NCI-H69 (cell line): ENCODE measurements at regions not wholly inside any gene's neighbourhood (a gene's known extent, or its start where the extent isn't known, plus 50 kb on each side); places are given as distances from the start of the nearest gene placed in this dataset.
"Not testable (repeated sequence)": the region's sequence is repeated elsewhere in the genome, so short reads cannot be mapped to it uniquely, and the experiment has no call there.

Experiments
- DNase-seq: peaks from one replicate; lab custom pipeline; 2025; lab: John Stamatoyannopoulos, UW

DNA sequence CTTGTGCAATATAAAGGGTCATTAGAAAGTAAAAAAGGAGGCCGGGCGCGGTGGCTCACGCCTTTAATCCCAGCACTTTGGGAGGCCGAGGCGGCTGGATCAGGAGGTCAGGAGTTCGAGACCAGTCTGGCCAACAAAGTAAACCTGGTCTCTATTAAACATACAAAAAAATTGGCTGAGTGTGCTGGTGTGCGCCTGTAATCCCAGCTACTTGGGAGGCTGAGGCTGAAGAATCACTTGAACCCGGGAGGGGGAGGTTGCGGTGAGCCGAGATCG lies 102.8 kb upstream of the TMPRSS2 start:
- not testable (repeated sequence) for DNase-seq

DNA sequence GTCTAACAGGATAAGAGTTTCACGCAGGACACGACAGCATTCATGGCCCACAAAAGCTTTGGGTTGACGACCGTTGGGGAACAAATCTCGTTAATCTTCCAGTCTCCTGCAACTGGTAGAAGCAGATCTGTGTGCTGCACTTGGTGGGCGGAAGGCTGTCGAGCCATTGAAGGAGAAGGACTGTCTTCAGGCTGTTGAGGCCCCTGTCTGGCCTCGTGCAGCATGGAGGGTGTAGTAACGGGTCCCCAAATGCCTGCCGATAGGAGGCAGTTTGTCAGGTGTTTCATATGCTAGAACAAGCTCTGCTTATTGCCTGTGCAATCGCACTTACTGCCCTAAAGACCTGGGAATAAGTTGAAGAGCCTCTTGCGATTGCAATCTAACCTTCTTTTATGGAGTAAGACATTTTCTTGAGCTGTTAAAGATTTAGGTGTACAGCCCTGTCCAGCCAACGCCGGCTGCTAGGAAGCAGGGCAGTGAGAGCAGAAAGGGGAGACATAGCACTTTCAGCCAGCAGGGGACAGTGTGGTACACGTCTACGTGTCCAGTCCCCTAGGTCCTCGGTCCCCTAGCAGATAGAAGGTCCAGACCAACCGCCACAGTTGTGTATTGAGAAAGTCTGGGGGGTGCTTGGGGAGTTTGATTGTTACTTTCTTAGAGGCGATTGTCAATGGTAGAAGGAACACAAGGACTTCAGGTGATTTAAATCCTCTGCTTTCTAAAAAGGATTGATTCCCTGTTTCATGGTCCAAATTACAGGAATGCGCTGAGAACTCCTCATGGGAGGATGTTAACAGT lies 102.3 kb upstream of the TMPRSS2 start:
- peak; percentile 66 for DNase-seq

DNA sequence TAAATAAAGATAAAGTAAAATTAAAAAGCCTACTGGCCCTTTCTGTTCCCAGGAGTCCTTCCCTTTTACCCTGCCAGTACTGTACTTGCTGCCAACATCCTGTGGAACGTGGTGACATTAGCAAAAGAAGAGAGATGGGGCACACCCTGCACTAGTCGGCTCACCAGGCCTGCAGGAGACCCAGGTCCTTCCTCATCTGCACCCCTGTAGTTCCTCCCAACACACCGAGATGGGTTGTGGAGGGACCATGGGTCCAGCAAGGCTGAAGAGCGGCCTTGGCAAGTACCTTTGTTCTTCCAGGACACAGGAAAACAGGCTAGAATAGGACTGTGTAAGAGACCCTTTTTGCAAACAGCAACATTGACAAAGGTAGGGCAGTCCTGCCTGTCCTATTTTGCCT lies 98.7 kb upstream of the TMPRSS2 start:
- no peak for DNase-seq

- no peak for DNase-seq
Measured at GRCh38 chr21:41605934-41606285, 98.0 kb upstream of the TMPRSS2 start.

GRCh38 chr21:41605178-41605933 lies 97.4 kb upstream of the TMPRSS2 start:
- DNase-seq: peak; percentile 76

- no peak for DNase-seq
Measured at GRCh38 chr21:41604583-41605041, 96.7 kb upstream of the TMPRSS2 start.

DNA sequence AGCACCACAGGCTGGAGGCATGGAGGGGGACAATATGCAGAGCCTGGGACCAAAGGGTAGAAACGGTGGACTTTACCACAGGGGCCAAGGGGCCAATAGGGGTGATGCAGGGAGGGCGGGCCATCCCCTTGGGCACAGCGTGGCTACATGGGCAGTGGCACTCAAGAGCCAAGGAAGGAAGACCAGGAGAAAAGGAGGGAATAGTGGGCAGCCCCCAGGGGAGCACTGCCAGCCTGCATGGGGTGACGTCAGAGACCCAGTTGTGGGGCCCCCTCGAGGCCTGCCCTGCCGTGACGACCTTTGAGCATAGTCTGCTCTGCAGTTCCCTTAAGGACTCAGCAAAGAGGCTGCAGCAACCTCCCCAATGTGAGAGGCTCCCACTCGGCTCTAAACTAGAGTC lies 95.5 kb upstream of the TMPRSS2 start:
- no peak for DNase-seq

DNA sequence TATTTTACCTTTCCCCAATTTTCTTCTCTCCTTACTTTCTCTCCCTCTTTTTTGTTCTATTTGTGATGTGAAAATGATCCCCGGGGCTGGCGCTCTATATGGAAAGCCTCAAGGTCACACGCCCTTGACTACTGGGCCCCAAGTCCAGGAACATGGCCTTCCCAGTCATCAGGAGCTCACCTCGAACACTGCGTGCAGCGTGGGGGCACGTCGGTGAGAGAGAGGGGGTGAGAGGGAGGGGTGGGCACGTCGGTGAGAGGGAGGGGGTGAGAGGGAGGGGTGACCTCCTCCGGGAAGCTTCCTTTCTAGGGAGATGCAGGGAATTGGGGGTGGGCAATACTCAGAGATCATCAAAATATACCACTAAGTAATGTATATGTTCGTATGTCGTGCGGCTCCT lies 94.6 kb upstream of the TMPRSS2 start:
- no peak for DNase-seq

- DNase-seq: no peak
Measured at GRCh38 chr21:41601573-41602368, 93.8 kb upstream of the TMPRSS2 start.

- DNase-seq: no peak
Measured at GRCh38 chr21:41600961-41601572, 93.1 kb upstream of the TMPRSS2 start.

- no peak for DNase-seq
Measured at GRCh38 chr21:41600556-41600955, 92.6 kb upstream of the TMPRSS2 start.

GRCh38 chr21:41600116-41600515 lies 92.2 kb upstream of the TMPRSS2 start:
- no peak for DNase-seq

GRCh38 chr21:41598561-41599431 lies 90.8 kb upstream of the TMPRSS2 start:
- no peak for DNase-seq

DNA sequence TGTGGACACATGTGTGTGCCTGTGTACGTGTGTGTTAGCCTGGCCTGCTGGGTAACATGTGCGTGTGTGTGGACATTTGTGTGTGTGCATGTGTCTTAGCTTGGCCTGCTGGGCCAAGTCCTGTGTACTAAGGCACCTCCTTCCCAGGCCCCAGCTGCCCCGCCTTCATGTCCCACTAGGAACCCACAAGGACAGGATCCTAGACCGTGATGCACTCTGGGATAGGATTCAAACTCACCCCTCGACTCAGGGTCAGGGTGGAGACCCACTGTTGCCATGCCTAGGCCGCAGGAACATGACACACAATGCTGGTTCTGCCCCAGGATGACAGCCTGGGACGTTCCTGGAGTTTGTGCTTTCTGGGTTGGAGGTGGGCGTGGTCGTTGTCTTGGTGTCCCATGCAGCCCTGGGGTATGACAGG lies 89.9 kb upstream of the TMPRSS2 start:
- no peak for DNase-seq

- DNase-seq: no peak
Measured at GRCh38 chr21:41597227-41597626, 89.3 kb upstream of the TMPRSS2 start.

- DNase-seq: no peak
Measured at GRCh38 chr21:41596241-41596925, 88.4 kb upstream of the TMPRSS2 start.

- no peak for DNase-seq
Measured at GRCh38 chr21:41594268-41594667, 86.3 kb upstream of the TMPRSS2 start.

GRCh38 chr21:41593760-41594138 lies 85.8 kb upstream of the TMPRSS2 start:
- DNase-seq: no peak

GRCh38 chr21:41593051-41593759 lies 85.2 kb upstream of the TMPRSS2 start:
- DNase-seq: no peak

DNA sequence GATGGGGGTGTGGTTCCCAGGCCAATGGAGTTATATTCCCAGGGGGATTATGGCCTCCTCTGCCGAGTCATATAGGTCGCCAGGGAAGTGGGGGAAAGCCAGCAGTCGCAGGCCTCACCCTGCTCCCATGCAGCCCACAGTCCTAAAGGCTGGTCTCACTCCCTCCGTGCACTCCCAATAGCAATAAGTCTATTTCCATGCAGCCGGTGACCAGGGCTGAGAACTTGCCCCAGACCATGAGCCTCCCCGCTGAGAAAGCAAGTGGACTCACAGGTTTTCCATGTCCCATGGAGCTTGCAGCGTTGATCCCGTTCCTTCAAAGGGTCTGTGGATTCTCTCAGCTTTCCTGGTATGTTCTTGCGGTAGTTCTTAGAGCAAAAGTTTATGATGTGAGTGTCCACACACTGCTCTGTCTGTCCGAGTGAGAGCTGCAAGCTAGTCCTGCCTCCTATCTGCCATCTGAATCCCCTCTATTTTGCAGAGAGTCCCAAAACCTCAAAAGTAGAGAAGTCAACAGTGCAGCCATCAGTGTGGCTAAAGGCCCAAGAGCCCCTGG lies 81.7 kb upstream of the TMPRSS2 start:
- no peak for DNase-seq
